ENCODE measurements at regions not wholly inside any gene's neighbourhood (a gene's known extent, or its start where the extent isn't known, plus 50 kb on each side); places are given as distances from the start of the nearest gene placed in this dataset.

GRCh38 chr11:71352226-71352625 lies 96.0 kb downstream of the DHCR7 start:
- no peaks in the 10 kb centered on the region for H3K27me3 ChIP-seq (ENCODE audit: insufficient read depth, poor library complexity, severe bottlenecking)
- no peak for TF ChIP-seq CTCF (IDR thresholded peaks at IDR 0.05; ENCODE audit: insufficient read depth, low read length)
- TF ChIP-seq POLR2AphosphoS5 (IDR thresholded peaks at IDR 0.05; ENCODE audit: low read depth), result no peak
- TF ChIP-seq REST (IDR thresholded peaks at IDR 0.05; ENCODE audit: insufficient replicate concordance, low read depth), result no peak
- no peak for TF ChIP-seq GABPA (IDR thresholded peaks at IDR 0.05; ENCODE audit: low read depth)
- no peak for TF ChIP-seq SPI1 (IDR thresholded peaks at IDR 0.05; ENCODE audit: borderline replicate concordance, low read depth)
- DNase-seq (ENCODE audit: low read depth in 1 of 2, low spot score in 1 of 2), result no peak
- no peak overlapping the region for H3K4me3 ChIP-seq (replicated peaks; ENCODE audit: insufficient read depth, low read length)
- H3K27ac ChIP-seq (replicated peaks), result no peak overlapping the region

GRCh38 chr11:71349627-71350026 lies 97.2 kb upstream of the SHANK2 start:
- H3K4me3 ChIP-seq (replicated peaks; ENCODE audit: insufficient read depth, low read length), result no peak overlapping the region
- H3K27ac ChIP-seq (replicated peaks), result no peak overlapping the region
- no peak for DNase-seq (ENCODE audit: low read depth in 1 of 2, low spot score in 1 of 2)
- peaks cover 3% of the 10 kb centered on the region for H3K27me3 ChIP-seq (ENCODE audit: insufficient read depth, poor library complexity, severe bottlenecking)
- no peak for TF ChIP-seq POLR2AphosphoS5 (IDR thresholded peaks at IDR 0.05; ENCODE audit: low read depth)
- TF ChIP-seq SPI1 (IDR thresholded peaks at IDR 0.05; ENCODE audit: borderline replicate concordance, low read depth), result no peak
- TF ChIP-seq GABPA (IDR thresholded peaks at IDR 0.05; ENCODE audit: low read depth), result no peak
- no peak for TF ChIP-seq CTCF (IDR thresholded peaks at IDR 0.05; ENCODE audit: insufficient read depth, low read length)
- TF ChIP-seq REST (IDR thresholded peaks at IDR 0.05; ENCODE audit: insufficient replicate concordance, low read depth), result no peak

GRCh38 chr11:71343828-71344400 lies 91.5 kb upstream of the SHANK2 start:
- no peak for TF ChIP-seq GABPA (IDR thresholded peaks at IDR 0.05; ENCODE audit: low read depth)
- Histone ChIP-seq H3K27ac (replicated peaks) (no peak overlapping the region), H3K27me3 (ENCODE audit: insufficient read depth, poor library complexity, severe bottlenecking) (peaks cover 3% of the 10 kb centered on the region), H3K4me3 (replicated peaks; ENCODE audit: insufficient read depth, low read length) (no peak overlapping the region)
- DNase-seq (ENCODE audit: low read depth in 1 of 2, low spot score in 1 of 2), result no peak

GRCh38 chr11:71342951-71343827 lies 90.8 kb upstream of the SHANK2 start:
- peaks cover 3% of the 10 kb centered on the region for H3K27me3 ChIP-seq (ENCODE audit: insufficient read depth, poor library complexity, severe bottlenecking)
- peak in 1 of 2 experiments; percentile 7 for DNase-seq (ENCODE audit: low read depth in 1 of 2, low spot score in 1 of 2)
- TF ChIP-seq GABPA (IDR thresholded peaks at IDR 0.05; ENCODE audit: low read depth) (no peak), SPI1 (IDR thresholded peaks at IDR 0.05; ENCODE audit: borderline replicate concordance, low read depth) (no peak), POLR2AphosphoS5 (IDR thresholded peaks at IDR 0.05; ENCODE audit: low read depth) (no peak), CTCF (IDR thresholded peaks at IDR 0.05; ENCODE audit: insufficient read depth, low read length) (no peak), REST (IDR thresholded peaks at IDR 0.05; ENCODE audit: insufficient replicate concordance, low read depth) (no peak)
- no peak overlapping the region for H3K27ac ChIP-seq (replicated peaks)
- H3K4me3 ChIP-seq (replicated peaks; ENCODE audit: insufficient read depth, low read length), result no peak overlapping the region

All from HL-60 (cell line).